Endothelial cell of umbilical vein (primary cell): ENCODE measurements at regions not wholly inside any gene's neighbourhood (a gene's known extent, or its start where the extent isn't known, plus 50 kb on each side); places are given as distances from the start of the nearest gene placed in this dataset.

ENCODE experiments used
- BruUV-seq: library from RNA; stranded (reverse); fragments of 400-500 nt; replicated peaks from 2 replicates; lab custom pipeline; 2021; lab: Mats Ljungman, UMichigan
- CTCF ChIA-PET: fragments of 300-600, 350-600 bp; sonication (Branson Sonifier 250); formaldehyde crosslinking; loops from one replicate; lab custom pipeline; 2021; ENCODE audit warnings: antibody characterized with exemption, inconsistent platforms; lab: Charles Lee
- POLR2A ChIA-PET: fragments of 300-600, 350-600 bp; sonication (Branson Sonifier 250); formaldehyde crosslinking; loops from one replicate; lab custom pipeline; 2021; ENCODE audit warnings: antibody characterized with exemption, inconsistent platforms; lab: Charles Lee
- DNase-seq: peaks from one replicate; pipeline ENCODE4 v3.0.0-alpha.2; 2011; ENCODE audit warnings: low read depth, low spot score
- FAIRE-seq: peaks from 2 replicates; lab custom pipeline; 2011; peaks lifted over from hg19 to GRCh38; lab: Jason Lieb, UNC
- H2AFZ ChIP-seq: 2 replicates; pipeline ENCODE4 v1.6.0; 2012; ENCODE audit warnings: low read depth, low read length, control low read depth, inconsistent platforms
- H3K27ac ChIP-seq: 2 replicates; pipeline ENCODE4 v1.5.1; 2011; ENCODE audit warnings: low read depth, mild to moderate bottlenecking, control low read depth, low read length, moderate library complexity; ENCODE audit not compliant: insufficient read depth
- H3K27me3 ChIP-seq, 2 experiments: 2 replicates each; pipeline versions ENCODE4 v1.6.0 to v1.6.1; 2011; ENCODE audit warnings: low read length in 2 of 2, mixed read lengths in 1 of 2; ENCODE audit not compliant: control insufficient read depth in 2 of 2, insufficient read depth in 2 of 2
- H3K36me3 ChIP-seq, 2 experiments: 2 replicates in 1 of 2; 3 replicates in 1 of 2; pipeline ENCODE4 v1.5.1; 2011; ENCODE audit warnings: low read length in 2 of 2, mild to moderate bottlenecking in 1 of 2, moderate library complexity in 1 of 2; ENCODE audit not compliant: control insufficient read depth in 2 of 2, insufficient read depth in 2 of 2; ENCODE audit errors: extremely low read depth in 1 of 2
- H3K4me1 ChIP-seq: 3 replicates; pipeline ENCODE4 v1.5.1; 2011; ENCODE audit warnings: mild to moderate bottlenecking, low read length; ENCODE audit not compliant: control insufficient read depth, insufficient read depth; ENCODE audit errors: extremely low read depth
- H3K4me2 ChIP-seq: 2 replicates; pipeline ENCODE4 v1.6.1; 2011; ENCODE audit warnings: low read length, control low read depth, mixed read lengths; ENCODE audit not compliant: insufficient read depth
- H3K4me3 ChIP-seq, 3 experiments: fragments of 200-600 bp in 1 of 3; sonication (generic), shearing (Covaris generic) in 1 of 3; replicated peaks in 1 of 3; 2 replicates each; pipeline ENCODE4 v1.5.1; 2011 to 2016; ENCODE audit warnings: control low read depth in 3 of 3, low read length in 3 of 3, mild to moderate bottlenecking in 2 of 3, inconsistent platforms in 1 of 3, low read depth in 1 of 3, moderate library complexity in 1 of 3; ENCODE audit not compliant: insufficient read depth in 1 of 3
- H3K79me2 ChIP-seq: 2 replicates; pipeline ENCODE4 v1.6.0; 2012; ENCODE audit warnings: low read length, inconsistent platforms; ENCODE audit not compliant: control insufficient read depth, insufficient read depth
- H3K9ac ChIP-seq: replicated peaks from 2 replicates; pipeline ENCODE3; 2011; ENCODE audit warnings: low read length, control low read depth; ENCODE audit not compliant: insufficient read depth; ENCODE audit errors: extremely low read depth
- H3K9me1 ChIP-seq: replicated peaks from 3 replicates; pipeline ENCODE4 v1.6.0; 2011; ENCODE audit warnings: mild to moderate bottlenecking, low read length; ENCODE audit not compliant: control insufficient read depth, insufficient read depth; ENCODE audit errors: extremely low read depth
- H3K9me3 ChIP-seq: replicated peaks from 2 replicates; pipeline ENCODE4 v1.5.1; 2012; ENCODE audit warnings: low read length, inconsistent platforms; ENCODE audit not compliant: control insufficient read depth, insufficient read depth
- H4K20me1 ChIP-seq: replicated peaks from 2 replicates; pipeline ENCODE3; 2011; ENCODE audit warnings: mild to moderate bottlenecking, low read length; ENCODE audit not compliant: control insufficient read depth, insufficient read depth; ENCODE audit errors: extremely low read depth
- CTCF ChIP-seq, 2 donors: IDR thresholded peaks; 1 replicate in 1 of 2; 2 replicates in 1 of 2; pipeline ENCODE4 v1.5.1; 2011; ENCODE audit warnings: low read length in 2 of 2, mild to moderate bottlenecking in 2 of 2, moderate library complexity in 2 of 2, control low read depth in 1 of 2, inconsistent platforms in 1 of 2, low read depth in 1 of 2; ENCODE audit not compliant: insufficient read depth in 1 of 2; ENCODE audit errors: extremely low read depth in 1 of 2
- EZH2 ChIP-seq: IDR thresholded peaks from 2 replicates; pipeline ENCODE4 v1.6.1; 2012; ENCODE audit warnings: borderline replicate concordance, low read depth, mild to moderate bottlenecking, moderate library complexity, low read length, inconsistent platforms; ENCODE audit not compliant: severe bottlenecking
- FOS ChIP-seq: IDR thresholded peaks from 2 replicates; pipeline ENCODE4 v1.6.1; 2011; ENCODE audit warnings: mild to moderate bottlenecking, low read length, moderate library complexity, borderline replicate concordance; ENCODE audit not compliant: insufficient read depth
- GATA2 ChIP-seq: IDR thresholded peaks from 2 replicates; pipeline ENCODE4 v1.7.0; 2011; ENCODE audit warnings: low read depth, mild to moderate bottlenecking, moderate library complexity, mixed read lengths, low read length; ENCODE audit not compliant: insufficient read length, insufficient read depth
- JUN ChIP-seq: IDR thresholded peaks from 2 replicates; pipeline ENCODE4 v1.6.1; 2011; ENCODE audit warnings: borderline replicate concordance, low read depth; ENCODE audit not compliant: insufficient read length, insufficient read depth
- MAX ChIP-seq: IDR thresholded peaks from 2 replicates; pipeline ENCODE4 v1.6.1; 2011; ENCODE audit not compliant: insufficient read depth, insufficient read length
- MYC ChIP-seq: IDR thresholded peaks from one replicate; pipeline ENCODE4 v1.6.1; 2011; ENCODE audit warnings: mild to moderate bottlenecking, low read depth, low read length
- POLR2A ChIP-seq: IDR thresholded peaks from 2 replicates; pipeline ENCODE4 v1.6.1; 2012; ENCODE audit warnings: low read depth, mild to moderate bottlenecking, control low read depth, low read length
- POLR2AphosphoS5 ChIP-seq: IDR thresholded peaks from 2 replicates; pipeline ENCODE4 v1.6.1; 2012; ENCODE audit warnings: low read depth, mild to moderate bottlenecking, control low read depth, low read length, moderate library complexity; ENCODE audit not compliant: insufficient read depth
- dilution Hi-C: fragments of 300-500 bp; cut with MboI; formaldehyde crosslinking; loops from one replicate; pipeline ENCODE4 v1.15.0; 2019; ENCODE audit warnings: low sequenced_read_pairs; ENCODE audit not compliant: extremely low pct_ligation_motif_present
- intact Hi-C: fragments of 100-400 bp; cut with micrococcal nuclease; formaldehyde crosslinking; loops from one replicate; pipeline ENCODE4 v1.10.0; 2022

- TF ChIP-seq JUN = no peak
- no peak for TF ChIP-seq CTCF (IDR thresholded peaks at IDR 0.05; ENCODE audit: extremely low read depth in 1 of 2, insufficient read depth in 1 of 2, low read depth in 1 of 2, low read length in 2 of 2)
- TF ChIP-seq GATA2 = no peak
- TF ChIP-seq MAX = no peak
- no peak for TF ChIP-seq POLR2AphosphoS5
- no peak for TF ChIP-seq MYC
- no peak for TF ChIP-seq POLR2A
- TF ChIP-seq FOS = no peak
- no peak for TF ChIP-seq EZH2
- no peak for FAIRE-seq
- no peaks in the 10 kb centered on the region for H3K9me1 ChIP-seq
- H3K27ac ChIP-seq = no peak overlapping the region
- H3K36me3 ChIP-seq = no peaks in the 10 kb centered on the region
- H3K4me2 ChIP-seq = no peak overlapping the region
- H3K9me3 ChIP-seq = peaks cover 2% of the 10 kb centered on the region
- no peak for DNase-seq
- H3K9ac ChIP-seq = no peak overlapping the region
- no peaks in the 10 kb centered on the region for H3K4me1 ChIP-seq
- no peaks in the 10 kb centered on the region for H3K27me3 ChIP-seq
- intact Hi-C loops = no loop called here
- CTCF ChIA-PET = no interaction called here
- no peaks in the 10 kb centered on the region for H3K79me2 ChIP-seq
- H3K4me3 ChIP-seq = no peak overlapping the region
- dilution Hi-C loops = no loop called here
- no TSS peak for BruUV-seq
- no peaks in the 10 kb centered on the region for H4K20me1 ChIP-seq
- H2AFZ ChIP-seq = no peak overlapping the region
- POLR2A ChIA-PET = no interaction called here
Measured at GRCh38 chr16:73354434-73354833, 306.5 kb upstream of the ZFHX3 start.
